IMR-90 (cell line): ENCODE measurements at regions not wholly inside any gene's neighbourhood (a gene's known extent, or its start where the extent isn't known, plus 50 kb on each side); places are given as distances from the start of the nearest gene placed in this dataset.

Experiments
- ATAC-seq: fragments of 200-7000 bp; cut with Tn5 transposase; 2 replicates; pipeline ENCODE4 v1.9.1; 2020; ENCODE audit warnings: low read depth, mild to moderate bottlenecking, moderate library complexity
- BruUV-seq: library from RNA; stranded (reverse); fragments of 400-500 nt; replicated peaks from 2 replicates; lab custom pipeline; 2021; lab: Mats Ljungman, UMichigan
- CTCF ChIA-PET: fragments of 300-600 bp; formaldehyde crosslinking; extraction: SDS; loops from one replicate; lab custom pipeline; 2021; ENCODE audit warnings: antibody characterized with exemption; lab: Yijun Ruan, JAX
- POLR2A ChIA-PET: fragments of 300-600 bp; sonication (Branson Sonifier 250); formaldehyde crosslinking; loops from one replicate; lab custom pipeline; 2022; ENCODE audit warnings: antibody characterized with exemption; ENCODE audit not compliant: unreplicated experiment; lab: Charles Lee
- DNase-seq: peaks from one replicate; pipeline ENCODE4 v3.0.0; 2013
- H2AFZ ChIP-seq: replicated peaks from 2 replicates; pipeline ENCODE3; 2013; ENCODE audit warnings: low read length, mild to moderate bottlenecking; ENCODE audit not compliant: poor library complexity
- H2AK5ac ChIP-seq: 2 replicates; pipeline ENCODE4 v1.6.1; 2013; ENCODE audit warnings: low read depth, low read length, inconsistent platforms
- H2AK9ac ChIP-seq: replicated peaks from 2 replicates; pipeline ENCODE3; 2013; ENCODE audit warnings: mild to moderate bottlenecking, low read depth, low read length, moderate library complexity; ENCODE audit not compliant: poor library complexity
- H2BK120ac ChIP-seq: 2 replicates; pipeline ENCODE4 v1.6.1; 2013; ENCODE audit warnings: low read depth, low read length, inconsistent platforms
- H2BK15ac ChIP-seq: 3 replicates; pipeline ENCODE4 v1.6.1; 2013; ENCODE audit warnings: low read depth, low read length, inconsistent platforms
- H2BK20ac ChIP-seq: 2 replicates; pipeline ENCODE4 v1.6.1; 2013; ENCODE audit warnings: low read depth, mild to moderate bottlenecking, inconsistent platforms, low read length, moderate library complexity
- H2BK5ac ChIP-seq: 2 replicates; pipeline ENCODE4 v1.6.1; 2013; ENCODE audit warnings: mild to moderate bottlenecking, low read depth, low read length, inconsistent platforms; ENCODE audit not compliant: poor library complexity, severe bottlenecking
- H3K14ac ChIP-seq: replicated peaks from 2 replicates; pipeline ENCODE4 v1.6.1; 2013; ENCODE audit warnings: low read depth, low read length, inconsistent platforms
- H3K18ac ChIP-seq: 2 replicates; pipeline ENCODE4 v1.6.1; 2013; ENCODE audit warnings: low read depth, low read length, control low read depth
- H3K23ac ChIP-seq: 2 replicates; pipeline ENCODE4 v1.6.1; 2013; ENCODE audit warnings: low read depth, low read length, inconsistent platforms
- H3K27ac ChIP-seq: 2 replicates; pipeline ENCODE4 v1.5.1; 2013; ENCODE audit warnings: mild to moderate bottlenecking, control low read depth, low read length; ENCODE audit not compliant: insufficient read depth
- H3K27me3 ChIP-seq: 2 replicates; pipeline ENCODE4 v1.6.1; 2013; ENCODE audit warnings: low read length; ENCODE audit not compliant: control insufficient read depth, insufficient read depth
- H3K36me3 ChIP-seq: 2 replicates; pipeline ENCODE4 v1.6.1; 2013; ENCODE audit warnings: low read length, mixed read lengths; ENCODE audit not compliant: control insufficient read depth, insufficient read depth
- H3K4ac ChIP-seq: 2 replicates; pipeline ENCODE4 v1.6.1; 2013; ENCODE audit warnings: low read depth, low read length, inconsistent platforms
- H3K4me1 ChIP-seq: 2 replicates; pipeline ENCODE4 v1.6.1; 2013; ENCODE audit warnings: low read length, mixed read lengths; ENCODE audit not compliant: control insufficient read depth, insufficient read depth
- H3K4me2 ChIP-seq: 2 replicates; pipeline ENCODE4 v1.6.1; 2013; ENCODE audit warnings: low read depth, mild to moderate bottlenecking, control low read depth, low read length, moderate library complexity
- H3K4me3 ChIP-seq: 2 replicates; pipeline ENCODE4 v1.5.1; 2013; ENCODE audit warnings: low read depth, mild to moderate bottlenecking, control low read depth, low read length, moderate library complexity; ENCODE audit not compliant: insufficient read depth
- H3K56ac ChIP-seq: 2 replicates; pipeline ENCODE4 v1.6.1; 2013; ENCODE audit warnings: low read length, inconsistent platforms; ENCODE audit not compliant: insufficient read depth; ENCODE audit errors: extremely low read depth
- H3K79me1 ChIP-seq, 2 experiments: 2 replicates each; pipeline ENCODE4 v1.6.1; 2013; ENCODE audit warnings: low read length in 2 of 2, inconsistent platforms in 1 of 2, low read depth in 1 of 2
- H3K9ac ChIP-seq: 2 replicates; pipeline ENCODE4 v1.6.1; 2013; ENCODE audit warnings: low read depth, low read length, control low read depth
- H3K9me1 ChIP-seq: 2 replicates; pipeline ENCODE4 v1.6.1; 2013; ENCODE audit warnings: low read length, inconsistent platforms; ENCODE audit not compliant: insufficient read depth
- H3K9me3 ChIP-seq: 2 replicates; pipeline ENCODE4 v1.6.1; 2013; ENCODE audit warnings: low read length; ENCODE audit not compliant: control insufficient read depth, insufficient read depth
- H4K20me1 ChIP-seq: 2 replicates; pipeline ENCODE4 v1.6.1; 2013; ENCODE audit warnings: low read length, inconsistent platforms; ENCODE audit not compliant: insufficient read depth
- H4K5ac ChIP-seq: 2 replicates; pipeline ENCODE4 v1.6.1; 2013; ENCODE audit warnings: mild to moderate bottlenecking, low read depth, low read length, control low read depth
- H4K8ac ChIP-seq, 2 experiments: 2 replicates each; pipeline ENCODE4 v1.6.1; 2013; ENCODE audit warnings: low read depth in 2 of 2, low read length in 2 of 2, control low read depth in 1 of 2, inconsistent platforms in 1 of 2
- H4K91ac ChIP-seq: 2 replicates; pipeline ENCODE4 v1.6.1; 2013; ENCODE audit warnings: low read depth, low read length, inconsistent platforms; ENCODE audit not compliant: insufficient read depth
- BHLHE40 ChIP-seq: fragments of 150-350 bp; IDR thresholded peaks from 2 replicates; pipeline ENCODE4 v1.6.1; 2016; ENCODE audit warnings: mild to moderate bottlenecking, low read depth, low read length
- CEBPB ChIP-seq: IDR thresholded peaks from 2 replicates; pipeline ENCODE4 v1.6.1; 2012; ENCODE audit warnings: low read depth, low read length, improper control_type of control experiment
- CHD1 ChIP-seq: IDR thresholded peaks from 2 replicates; pipeline ENCODE4 v1.6.1; 2012; ENCODE audit warnings: low read depth, low read length, improper control_type of control experiment
- FOS ChIP-seq: fragments of 150-350 bp; IDR thresholded peaks from 2 replicates; pipeline ENCODE4 v1.6.1; 2016; ENCODE audit warnings: low read depth, low read length
- MAFK ChIP-seq: IDR thresholded peaks from 2 replicates; pipeline ENCODE4 v1.6.1; 2012; ENCODE audit warnings: low read depth, low read length, improper control_type of control experiment
- MAZ ChIP-seq: IDR thresholded peaks from 2 replicates; pipeline ENCODE4 v1.6.1; 2012; ENCODE audit warnings: low read depth, mild to moderate bottlenecking, low read length, improper control_type of control experiment, moderate library complexity, borderline replicate concordance
- MXI1 ChIP-seq: IDR thresholded peaks from 2 replicates; pipeline ENCODE4 v1.6.1; 2012; ENCODE audit warnings: low read depth, mild to moderate bottlenecking, low read length, moderate library complexity, borderline replicate concordance
- NFE2L2 ChIP-seq: fragments of 150-350 bp; IDR thresholded peaks from 2 replicates; pipeline ENCODE4 v1.6.1; 2016; ENCODE audit warnings: low read depth, mild to moderate bottlenecking, low read length
- POLR2A ChIP-seq: IDR thresholded peaks from 2 replicates; pipeline ENCODE4 v1.6.1; 2012; ENCODE audit warnings: mild to moderate bottlenecking, low read depth, low read length
- RAD21 ChIP-seq: IDR thresholded peaks from 2 replicates; pipeline ENCODE4 v1.6.1; 2012; ENCODE audit warnings: low read length, improper control_type of control experiment
- RCOR1 ChIP-seq: IDR thresholded peaks from 2 replicates; pipeline ENCODE4 v1.6.1; 2012; ENCODE audit warnings: mild to moderate bottlenecking, low read length, improper control_type of control experiment; ENCODE audit not compliant: insufficient replicate concordance
- RFX5 ChIP-seq: IDR thresholded peaks from 2 replicates; pipeline ENCODE4 v1.8.0; 2012; ENCODE audit warnings: low read depth, mild to moderate bottlenecking, low read length, moderate library complexity
- WGBS, 2 experiments: methylation state at CpG; one replicate each; pipeline versions ENCODE4 v1.1.5 to v1.1.7; 2013; ENCODE audit warnings: missing lambda C conversion rate in 2 of 2; ENCODE audit not compliant: insufficient read length in 1 of 2; ENCODE audit errors: extremely low coverage in 2 of 2; 5-methylcytosine and 5-hydroxymethylcytosine counted together
- dilution Hi-C: fragments of 300-500 bp; cut with HindIII; formaldehyde crosslinking; loops from one replicate; pipeline ENCODE4 v1.14.3; 2018; ENCODE audit warnings: low sequenced_read_pairs; ENCODE audit not compliant: unreplicated experiment
- in situ Hi-C: fragments of 300-500 bp; cut with MboI; formaldehyde crosslinking; loops from 3 replicates; pipeline ENCODE4 v1.14.3; 2019; ENCODE audit warnings: low sequenced_read_pairs, inconsistent platforms, mixed read lengths
- intact Hi-C: fragments of 100-400 bp; cut with micrococcal nuclease; formaldehyde crosslinking; loops from 2 replicates; pipeline ENCODE4 v1.10.0; 2022
- TF ChIP-seq, protein P1 (sequence below): conservative IDR thresholded peaks from 2 replicates; pipeline ENCODE4 v1.5.1; 2012; ENCODE audit warnings: mild to moderate bottlenecking, low read depth, low read length, improper control_type of control experiment
- TF ChIP-seq, protein P2 (sequence below): fragments of 150-350 bp; IDR thresholded peaks from 2 replicates; pipeline ENCODE4 v1.6.1; 2017; ENCODE audit warnings: mild to moderate bottlenecking, antibody characterized with exemption, low read length, low read depth

DNA sequence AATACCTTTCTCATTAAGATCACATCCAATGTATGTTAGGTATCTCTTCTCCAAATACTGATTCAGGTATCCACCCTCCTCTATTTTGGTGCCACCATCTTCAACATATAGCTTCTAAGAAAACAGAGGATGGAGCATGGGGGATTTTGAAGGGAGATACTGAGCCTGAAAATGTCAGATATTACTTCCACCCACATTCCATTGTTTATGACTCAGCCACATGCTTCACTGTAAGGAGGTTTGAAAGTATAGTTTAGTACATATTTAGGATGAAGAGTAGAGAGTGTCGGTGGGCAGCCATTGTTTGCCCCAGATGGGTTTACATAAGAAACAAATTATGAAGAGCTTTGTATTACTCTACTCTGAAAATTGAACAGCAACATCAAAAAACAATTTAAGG lies 286.7 kb downstream of the TFAP2B start:
- dilution Hi-C loops: no loop called here
- no peak for ATAC-seq
- CTCF ChIA-PET: no interaction called here

More for the DNA sequence above, 286.7 kb downstream of the TFAP2B start:
- no peak overlapping the region for H3K56ac ChIP-seq
- no peak overlapping the region for H3K14ac ChIP-seq
- in situ Hi-C loops (no loop called here), intact Hi-C loops (no loop called here)
- H3K27me3 ChIP-seq: no peaks in the 10 kb centered on the region
- no peak overlapping the region for H2BK20ac ChIP-seq
- no peaks in the 10 kb centered on the region for H3K4me1 ChIP-seq
- H4K91ac ChIP-seq: no peak overlapping the region
- H4K20me1 ChIP-seq: no peaks in the 10 kb centered on the region
- DNase-seq: no peak
- no TSS peak for BruUV-seq
- H2AK5ac ChIP-seq: no peak overlapping the region
- H2AFZ ChIP-seq: no peak overlapping the region
- POLR2A ChIA-PET: no interaction called here
- no peak overlapping the region for H4K8ac ChIP-seq
- H3K9me3 ChIP-seq: 0 out of 2 replicates have a peak, but pooled peaks cover 4% of the 10 kb centered on the region
- H3K4me3 ChIP-seq: no peak overlapping the region
- no peak overlapping the region for H3K27ac ChIP-seq
- no peak overlapping the region for H4K5ac ChIP-seq
- no peak overlapping the region for H3K23ac ChIP-seq
- H2BK120ac ChIP-seq: no peak overlapping the region
- no peaks in the 10 kb centered on the region for H3K36me3 ChIP-seq
- H3K9me1 ChIP-seq: no peaks in the 10 kb centered on the region
- no CpG with 5 or more reads among the region's 1 CpG for WGBS, 2 experiments
- H2BK15ac ChIP-seq: no peak overlapping the region
- no peak overlapping the region for H3K4me2 ChIP-seq
- H3K4ac ChIP-seq: no peak overlapping the region
- H3K18ac ChIP-seq: no peak overlapping the region
- H2AK9ac ChIP-seq: no peak overlapping the region
- H3K9ac ChIP-seq: no peak overlapping the region
- no peaks in the 10 kb centered on the region for H3K79me1 ChIP-seq
- no peak overlapping the region for H2BK5ac ChIP-seq
- TF ChIP-seq MAFK: no peak
- no peak for TF ChIP-seq RAD21
- no peak for TF ChIP-seq MAZ
- no peak for TF ChIP-seq CEBPB
- TF ChIP-seq RCOR1: no peak
- TF ChIP-seq BHLHE40: no peak
- TF ChIP-seq RFX5: no peak
- TF ChIP-seq, protein P1, sequence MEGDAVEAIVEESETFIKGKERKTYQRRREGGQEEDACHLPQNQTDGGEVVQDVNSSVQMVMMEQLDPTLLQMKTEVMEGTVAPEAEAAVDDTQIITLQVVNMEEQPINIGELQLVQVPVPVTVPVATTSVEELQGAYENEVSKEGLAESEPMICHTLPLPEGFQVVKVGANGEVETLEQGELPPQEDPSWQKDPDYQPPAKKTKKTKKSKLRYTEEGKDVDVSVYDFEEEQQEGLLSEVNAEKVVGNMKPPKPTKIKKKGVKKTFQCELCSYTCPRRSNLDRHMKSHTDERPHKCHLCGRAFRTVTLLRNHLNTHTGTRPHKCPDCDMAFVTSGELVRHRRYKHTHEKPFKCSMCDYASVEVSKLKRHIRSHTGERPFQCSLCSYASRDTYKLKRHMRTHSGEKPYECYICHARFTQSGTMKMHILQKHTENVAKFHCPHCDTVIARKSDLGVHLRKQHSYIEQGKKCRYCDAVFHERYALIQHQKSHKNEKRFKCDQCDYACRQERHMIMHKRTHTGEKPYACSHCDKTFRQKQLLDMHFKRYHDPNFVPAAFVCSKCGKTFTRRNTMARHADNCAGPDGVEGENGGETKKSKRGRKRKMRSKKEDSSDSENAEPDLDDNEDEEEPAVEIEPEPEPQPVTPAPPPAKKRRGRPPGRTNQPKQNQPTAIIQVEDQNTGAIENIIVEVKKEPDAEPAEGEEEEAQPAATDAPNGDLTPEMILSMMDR: no peak
- TF ChIP-seq CHD1: no peak
- TF ChIP-seq POLR2A: no peak
- no peak for TF ChIP-seq MXI1
- TF ChIP-seq NFE2L2: no peak
- TF ChIP-seq FOS: no peak
- TF ChIP-seq, protein P2, sequence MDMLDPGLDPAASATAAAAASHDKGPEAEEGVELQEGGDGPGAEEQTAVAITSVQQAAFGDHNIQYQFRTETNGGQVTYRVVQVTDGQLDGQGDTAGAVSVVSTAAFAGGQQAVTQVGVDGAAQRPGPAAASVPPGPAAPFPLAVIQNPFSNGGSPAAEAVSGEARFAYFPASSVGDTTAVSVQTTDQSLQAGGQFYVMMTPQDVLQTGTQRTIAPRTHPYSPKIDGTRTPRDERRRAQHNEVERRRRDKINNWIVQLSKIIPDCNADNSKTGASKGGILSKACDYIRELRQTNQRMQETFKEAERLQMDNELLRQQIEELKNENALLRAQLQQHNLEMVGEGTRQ: no peak
